ENCODE measurements at regions not wholly inside any gene's neighbourhood (a gene's known extent, or its start where the extent isn't known, plus 50 kb on each side); places are given as distances from the start of the nearest gene placed in this dataset.

DNA sequence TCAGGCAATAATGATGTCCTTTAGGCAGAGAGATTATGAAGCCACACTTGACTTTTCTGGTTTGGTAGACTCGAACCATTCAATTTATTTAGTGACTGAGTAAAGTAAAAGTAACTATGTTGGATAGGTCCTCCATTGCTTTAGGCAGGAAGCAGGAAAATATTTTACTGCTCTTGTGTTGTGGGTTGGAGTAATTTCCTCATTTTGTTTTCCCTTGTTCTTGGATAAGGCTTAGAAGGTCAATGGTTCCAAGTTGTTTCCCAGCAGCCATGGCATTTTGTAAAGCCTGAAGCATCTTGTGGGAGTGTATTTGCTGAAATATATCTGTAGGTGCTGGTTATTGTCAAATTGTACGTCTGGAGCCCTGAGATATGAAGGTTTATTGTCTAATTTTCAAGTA lies 161.2 kb upstream of the SLC38A2 start:
- Mint-ChIP-seq H3K27ac (ENCODE audit: unreplicated experiment) (no peak overlapping the region), H3K4me3 (ENCODE audit: low read depth, unreplicated experiment) (no peak overlapping the region), H3K9me3 (ENCODE audit: low read depth, unreplicated experiment) (no peaks in the 10 kb centered on the region), H3K36me3 (ENCODE audit: insufficient read depth, unreplicated experiment) (no peaks in the 10 kb centered on the region), H3K27me3 (ENCODE audit: unreplicated experiment) (no peaks in the 10 kb centered on the region), H3K4me1 (ENCODE audit: low read depth, unreplicated experiment) (no peaks in the 10 kb centered on the region)
- TF ChIP-seq, protein P1, sequence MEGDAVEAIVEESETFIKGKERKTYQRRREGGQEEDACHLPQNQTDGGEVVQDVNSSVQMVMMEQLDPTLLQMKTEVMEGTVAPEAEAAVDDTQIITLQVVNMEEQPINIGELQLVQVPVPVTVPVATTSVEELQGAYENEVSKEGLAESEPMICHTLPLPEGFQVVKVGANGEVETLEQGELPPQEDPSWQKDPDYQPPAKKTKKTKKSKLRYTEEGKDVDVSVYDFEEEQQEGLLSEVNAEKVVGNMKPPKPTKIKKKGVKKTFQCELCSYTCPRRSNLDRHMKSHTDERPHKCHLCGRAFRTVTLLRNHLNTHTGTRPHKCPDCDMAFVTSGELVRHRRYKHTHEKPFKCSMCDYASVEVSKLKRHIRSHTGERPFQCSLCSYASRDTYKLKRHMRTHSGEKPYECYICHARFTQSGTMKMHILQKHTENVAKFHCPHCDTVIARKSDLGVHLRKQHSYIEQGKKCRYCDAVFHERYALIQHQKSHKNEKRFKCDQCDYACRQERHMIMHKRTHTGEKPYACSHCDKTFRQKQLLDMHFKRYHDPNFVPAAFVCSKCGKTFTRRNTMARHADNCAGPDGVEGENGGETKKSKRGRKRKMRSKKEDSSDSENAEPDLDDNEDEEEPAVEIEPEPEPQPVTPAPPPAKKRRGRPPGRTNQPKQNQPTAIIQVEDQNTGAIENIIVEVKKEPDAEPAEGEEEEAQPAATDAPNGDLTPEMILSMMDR (IDR thresholded peaks at IDR 0.05; ENCODE audit: unreplicated experiment): no peak
- no peak for DNase-seq
- CTCF ChIA-PET: no interaction called here
- intact Hi-C loops (cut with micrococcal nuclease; ENCODE audit: unreplicated experiment): no loop called here
- BruUV-seq (replicated peaks): no TSS peak

DNA sequence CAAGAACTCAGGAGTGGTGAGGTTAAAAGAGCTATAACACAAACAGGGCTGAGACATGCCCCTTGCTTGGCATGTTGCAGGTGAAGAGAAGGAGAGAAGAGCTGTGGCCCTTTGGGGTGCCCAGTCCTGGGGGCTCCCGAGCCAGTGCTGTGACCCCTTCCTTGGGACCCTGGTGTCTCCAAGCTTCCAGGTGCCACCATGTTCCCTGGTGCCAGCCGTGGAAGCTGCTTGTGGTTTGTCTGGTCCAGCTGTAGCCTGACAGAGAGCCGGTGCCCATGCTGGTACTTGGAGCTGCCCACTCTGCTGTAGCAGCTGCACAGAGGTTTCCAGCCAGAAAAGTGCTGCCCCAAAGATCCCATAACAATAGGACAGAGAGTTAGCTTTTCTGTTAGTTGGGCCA lies 159.2 kb upstream of the SLC38A2 start:
- CTCF ChIA-PET: no interaction called here
- no peaks in the 10 kb centered on the region for H3K27me3 Mint-ChIP-seq (ENCODE audit: unreplicated experiment)
- BruUV-seq (replicated peaks): no TSS peak
- DNase-seq: no peak
- intact Hi-C loops (cut with micrococcal nuclease; ENCODE audit: unreplicated experiment): no loop called here
- TF ChIP-seq, protein P1 (IDR thresholded peaks at IDR 0.05; ENCODE audit: unreplicated experiment): no peak
- H3K27ac Mint-ChIP-seq (ENCODE audit: unreplicated experiment): no peak overlapping the region
- H3K4me1 Mint-ChIP-seq (ENCODE audit: low read depth, unreplicated experiment): no peaks in the 10 kb centered on the region
- no peak overlapping the region for H3K4me3 Mint-ChIP-seq (ENCODE audit: low read depth, unreplicated experiment)
- H3K36me3 Mint-ChIP-seq (ENCODE audit: insufficient read depth, unreplicated experiment): no peaks in the 10 kb centered on the region
- H3K9me3 Mint-ChIP-seq (ENCODE audit: low read depth, unreplicated experiment): no peaks in the 10 kb centered on the region

- intact Hi-C loops (cut with micrococcal nuclease; ENCODE audit: unreplicated experiment): no loop called here
- CTCF ChIA-PET: no interaction called here
- no peaks in the 10 kb centered on the region for H3K36me3 Mint-ChIP-seq (ENCODE audit: insufficient read depth, unreplicated experiment)
- H3K27me3 Mint-ChIP-seq (ENCODE audit: unreplicated experiment): no peaks in the 10 kb centered on the region
- no peak overlapping the region for H3K4me3 Mint-ChIP-seq (ENCODE audit: low read depth, unreplicated experiment)
- H3K27ac Mint-ChIP-seq (ENCODE audit: unreplicated experiment): no peak overlapping the region
- H3K9me3 Mint-ChIP-seq (ENCODE audit: low read depth, unreplicated experiment): no peaks in the 10 kb centered on the region
- no peaks in the 10 kb centered on the region for H3K4me1 Mint-ChIP-seq (ENCODE audit: low read depth, unreplicated experiment)
- TF ChIP-seq, protein P1 (IDR thresholded peaks at IDR 0.05; ENCODE audit: unreplicated experiment): no peak
- BruUV-seq (replicated peaks): no TSS peak
- no peak for DNase-seq
Measured at GRCh38 chr12:46531059-46531785, 158.6 kb upstream of the SLC38A2 start.

DNA sequence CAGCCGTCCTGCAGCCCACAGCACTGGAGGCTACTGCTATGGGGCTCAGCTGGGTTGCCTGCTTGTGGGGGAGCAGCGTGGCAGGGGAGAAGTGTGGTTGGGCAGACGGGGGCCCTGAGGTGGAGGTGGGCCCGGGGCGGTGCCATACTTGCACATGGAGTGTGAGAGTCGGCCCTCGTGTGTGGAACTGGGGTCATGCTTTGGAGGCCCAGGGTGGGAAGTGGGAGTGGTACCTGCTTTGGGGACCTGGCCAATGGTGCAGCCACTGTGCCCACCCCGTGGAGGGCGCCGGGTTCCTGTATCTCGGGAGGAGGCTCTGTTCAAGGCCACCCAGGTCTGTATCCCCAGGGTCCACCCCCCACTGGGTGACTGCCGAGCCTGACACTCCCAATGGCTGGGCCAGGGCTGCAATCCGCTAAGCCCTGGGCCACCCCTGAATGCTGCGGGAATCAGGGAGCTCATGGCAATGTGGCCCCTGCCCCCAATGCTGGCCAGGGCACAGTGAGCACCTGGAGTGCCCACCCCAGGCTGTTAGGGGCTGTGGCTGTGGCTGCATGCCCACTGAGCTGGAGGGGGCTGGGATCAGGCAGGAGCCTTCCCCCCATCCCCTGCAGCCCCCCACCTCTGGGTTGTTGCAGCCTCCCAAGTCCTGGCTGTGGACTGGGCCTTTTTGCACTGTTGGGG lies 157.9 kb upstream of the SLC38A2 start:
- H3K4me1 Mint-ChIP-seq (ENCODE audit: low read depth, unreplicated experiment): no peaks in the 10 kb centered on the region
- H3K9me3 Mint-ChIP-seq (ENCODE audit: low read depth, unreplicated experiment): no peaks in the 10 kb centered on the region
- no peak overlapping the region for H3K27ac Mint-ChIP-seq (ENCODE audit: unreplicated experiment)
- BruUV-seq (replicated peaks): no TSS peak
- CTCF ChIA-PET: no interaction called here
- no peaks in the 10 kb centered on the region for H3K36me3 Mint-ChIP-seq (ENCODE audit: insufficient read depth, unreplicated experiment)
- TF ChIP-seq, protein P1 (IDR thresholded peaks at IDR 0.05; ENCODE audit: unreplicated experiment): no peak
- H3K4me3 Mint-ChIP-seq (ENCODE audit: low read depth, unreplicated experiment): no peak overlapping the region
- intact Hi-C loops (cut with micrococcal nuclease; ENCODE audit: unreplicated experiment): no loop called here
- no peak for DNase-seq
- H3K27me3 Mint-ChIP-seq (ENCODE audit: unreplicated experiment): no peaks in the 10 kb centered on the region

Measured in Calu3 (cell line).